Liver (tissue), 8 donors: ENCODE measurements at regions not wholly inside any gene's neighbourhood (a gene's known extent, or its start where the extent isn't known, plus 50 kb on each side); places are given as distances from the start of the nearest gene placed in this dataset.
A peak's percentile ranks its signal among the peaks of the same experiment; 100 is the strongest.

Experiments
- DNase-seq: peaks from one replicate; pipeline ENCODE4 v3.0.0-alpha.2; 2017; ENCODE audit warnings: low spot score
- H3K27ac ChIP-seq, 2 donors: one replicate each; pipeline ENCODE4 v1.7.0; 2013; ENCODE audit warnings: inconsistent platforms in 2 of 2, low read length in 2 of 2, control low read depth in 1 of 2, low read depth in 1 of 2, mild to moderate bottlenecking in 1 of 2
- H3K27me3 ChIP-seq, 4 donors: one replicate each; pipeline versions ENCODE4 v1.6.1 to v1.7.0; 2013; ENCODE audit warnings: low read length in 3 of 4, inconsistent platforms in 1 of 4, mild to moderate bottlenecking in 1 of 4, moderate library complexity in 1 of 4; ENCODE audit not compliant: control insufficient read depth in 4 of 4, insufficient read depth in 4 of 4
- H3K36me3 ChIP-seq, 4 donors: one replicate each; pipeline versions ENCODE4 v1.6.1 to v1.7.0; 2013; ENCODE audit warnings: low read length in 3 of 4, mild to moderate bottlenecking in 3 of 4, low read depth in 1 of 4, moderate library complexity in 1 of 4; ENCODE audit not compliant: control insufficient read depth in 4 of 4, insufficient read depth in 3 of 4
- H3K4me1 ChIP-seq, 4 donors: one replicate each; pipeline versions ENCODE4 v1.6.1 to v1.7.0; 2013; ENCODE audit warnings: low read length in 3 of 4, mild to moderate bottlenecking in 3 of 4, moderate library complexity in 1 of 4; ENCODE audit not compliant: control insufficient read depth in 4 of 4, insufficient read depth in 4 of 4
- H3K4me3 ChIP-seq, 3 donors: one replicate each; pipeline versions ENCODE4 v1.6.1 to v1.7.0; 2013; ENCODE audit warnings: low read length in 3 of 3, control low read depth in 1 of 3, low read depth in 1 of 3, mild to moderate bottlenecking in 1 of 3
- H3K9ac ChIP-seq, 2 donors: one replicate each; pipeline ENCODE4 v1.7.0; 2013; ENCODE audit warnings: low read length in 2 of 2, mild to moderate bottlenecking in 2 of 2, moderate library complexity in 2 of 2, control low read depth in 1 of 2, low read depth in 1 of 2
- H3K9me3 ChIP-seq, 4 donors: one replicate each; pipeline versions ENCODE4 v1.6.1 to v1.7.0; 2013; ENCODE audit warnings: low read length in 3 of 4; ENCODE audit not compliant: control insufficient read depth in 4 of 4
- ATF3 ChIP-seq: IDR thresholded peaks from 2 replicates; pipeline ENCODE4 v1.6.1; 2016; ENCODE audit warnings: antibody characterized with exemption
- CTCF ChIP-seq: fragments of 150-350 bp; IDR thresholded peaks from 2 replicates; pipeline ENCODE4 v1.5.1; 2017; ENCODE audit warnings: improper control_type of control experiment, low read depth, low read length; ENCODE audit not compliant: missing input control
- FOXA1 ChIP-seq: IDR thresholded peaks from 2 replicates; pipeline ENCODE4 v1.6.1; 2016; ENCODE audit warnings: antibody characterized with exemption
- FOXA2 ChIP-seq: IDR thresholded peaks from 2 replicates; pipeline ENCODE4 v1.6.1; 2016; ENCODE audit warnings: antibody characterized with exemption
- HNF4A ChIP-seq, 2 donors: conservative IDR thresholded peaks; 2 replicates each; pipeline ENCODE4 v1.6.1; 2016; ENCODE audit warnings: antibody characterized with exemption in 2 of 2, mild to moderate bottlenecking in 2 of 2
- JUND ChIP-seq, 2 donors: IDR thresholded peaks; 2 replicates each; pipeline ENCODE4 v1.6.1; 2016; ENCODE audit warnings: antibody characterized with exemption in 2 of 2
- NR2F2 ChIP-seq: IDR thresholded peaks from 2 replicates; pipeline ENCODE4 v1.6.1; 2016; ENCODE audit warnings: antibody characterized with exemption
- RAD21 ChIP-seq, 2 donors: IDR thresholded peaks; 2 replicates each; pipeline ENCODE4 v1.6.1; 2016; ENCODE audit warnings: antibody characterized with exemption in 2 of 2, mild to moderate bottlenecking in 2 of 2
- REST ChIP-seq: IDR thresholded peaks from 2 replicates; pipeline ENCODE4 v1.6.1; 2016; ENCODE audit warnings: antibody characterized with exemption, mild to moderate bottlenecking
- RXRA ChIP-seq, 2 donors: IDR thresholded peaks; 2 replicates each; pipeline ENCODE4 v1.6.1; 2017 to 2018; ENCODE audit warnings: antibody characterized with exemption in 2 of 2, mild to moderate bottlenecking in 1 of 2
- SP1 ChIP-seq: IDR thresholded peaks from 2 replicates; pipeline ENCODE4 v1.6.1; 2018; ENCODE audit warnings: antibody characterized with exemption, mild to moderate bottlenecking
- TAF1 ChIP-seq: conservative IDR thresholded peaks from 2 replicates; pipeline ENCODE4 v1.6.1; 2016; ENCODE audit warnings: antibody characterized with exemption, mild to moderate bottlenecking
- WGBS: extraction: QIAGEN DNeasy Blood & Tissue Kit; methylation state at CpG from one replicate; pipeline ENCODE4 v1.1.7; 2013; 5-methylcytosine and 5-hydroxymethylcytosine counted together
- donor health status: healthy.
- donor health status: healthy.
- donor health status: healthy.
- donor health status: healthy.
- donor health status: healthy.

- peak; percentile 94 to 96 for TF ChIP-seq RXRA (IDR thresholded peaks at IDR 0.05)
- TF ChIP-seq TAF1: peak; percentile 43
- TF ChIP-seq SP1: peak; percentile 94
- TF ChIP-seq FOXA1: no peak
- peak; percentile 47 for TF ChIP-seq REST
Observed at GRCh38 chr21:14864211-14865021, 200.4 kb downstream of the NRIP1 start (continued).

- no peak for DNase-seq
- Histone ChIP-seq H3K27ac (peak overlapping the region; percentile 78 to 84), H3K9ac (no peak overlapping the region), H3K4me3 (no peak overlapping the region), H3K4me1 (peaks cover 0 to 14% (median 6%) of the 10 kb centered on the region in 4 donors), H3K36me3 (no peaks in the 10 kb centered on the region), H3K27me3 (no peaks in the 10 kb centered on the region), H3K9me3 (no peaks in the 10 kb centered on the region)
- TF ChIP-seq HNF4A (conservative IDR thresholded peaks at IDR 0.05): no peak
- peak; percentile 75 for TF ChIP-seq ATF3
- 58% methylated on average over 5 of the region's 5 CpGs for WGBS
Observed at GRCh38 chr21:14863745-14864210, 201.0 kb downstream of the NRIP1 start.

GRCh38 chr21:14862794-14863720 lies 201.7 kb downstream of the NRIP1 start:
- Histone ChIP-seq H3K9ac (no peak overlapping the region), H3K9me3 (no peaks in the 10 kb centered on the region), H3K27me3 (no peaks in the 10 kb centered on the region), H3K4me3 (no peak overlapping the region), H3K27ac (peak overlapping the region; percentile 78 to 84), H3K4me1 (peaks cover 0 to 14% (median 6%) of the 10 kb centered on the region in 4 donors), H3K36me3 (no peaks in the 10 kb centered on the region)
- no peak for DNase-seq
- WGBS: 46% methylated on average over 5 of the region's 5 CpGs
- TF ChIP-seq FOXA2: no peak
- TF ChIP-seq SP1: no peak
- TF ChIP-seq RAD21 (IDR thresholded peaks at IDR 0.05): peak; percentile 48 to 57
- no peak for TF ChIP-seq JUND (IDR thresholded peaks at IDR 0.05)
- TF ChIP-seq CTCF: peak; percentile 44
- TF ChIP-seq NR2F2: no peak
